Activated CD4-positive, alpha-beta T cell treated with anti-CD3 and anti-CD28 coated beads, Interleukin-10, Interleukin-2, amounts not matched to agents 100 ng/mL and 50 ng/mL, durations not matched to agents 16 hours and 8 hours (primary cell): ENCODE measurements at regions not wholly inside any gene's neighbourhood (a gene's known extent, or its start where the extent isn't known, plus 50 kb on each side); places are given as distances from the start of the nearest gene placed in this dataset.
A peak's percentile ranks its signal among the peaks of the same experiment; 100 is the strongest.

Experiments used
- DNase-seq: peaks from one replicate; pipeline ENCODE4 v3.0.0-alpha.2; 2020

GRCh38 chr6:105482227-105482844 lies 79.5 kb upstream of the PREP start:
- DNase-seq = peak; percentile 33

- DNase-seq = no peak
These were observed 74.1 kb upstream of the PREP start for GRCh38 chr6:105476978-105477377.

- no peak for DNase-seq
These were observed 71.4 kb upstream of the PREP start for GRCh38 chr6:105474234-105474633.

DNA sequence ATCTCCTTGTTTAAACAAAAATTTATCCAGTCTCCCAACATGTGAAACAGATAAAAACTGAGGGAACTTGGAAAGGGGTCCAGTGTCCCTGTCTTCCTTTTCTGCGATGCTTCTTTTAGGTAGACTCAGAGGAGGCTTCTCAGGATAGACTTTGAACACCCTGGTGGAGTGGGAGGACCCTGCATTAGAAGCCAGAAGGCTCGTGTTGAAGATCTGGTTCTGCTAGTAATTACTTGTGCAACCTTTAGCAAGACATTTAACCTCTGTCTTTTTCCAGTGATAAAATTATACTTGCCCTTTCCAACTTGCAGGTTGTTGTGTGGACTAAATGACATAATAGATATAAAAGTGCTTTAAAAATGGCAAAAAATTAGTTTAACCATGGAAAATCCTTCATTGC lies 67.1 kb upstream of the PREP start:
- no peak for DNase-seq

DNA sequence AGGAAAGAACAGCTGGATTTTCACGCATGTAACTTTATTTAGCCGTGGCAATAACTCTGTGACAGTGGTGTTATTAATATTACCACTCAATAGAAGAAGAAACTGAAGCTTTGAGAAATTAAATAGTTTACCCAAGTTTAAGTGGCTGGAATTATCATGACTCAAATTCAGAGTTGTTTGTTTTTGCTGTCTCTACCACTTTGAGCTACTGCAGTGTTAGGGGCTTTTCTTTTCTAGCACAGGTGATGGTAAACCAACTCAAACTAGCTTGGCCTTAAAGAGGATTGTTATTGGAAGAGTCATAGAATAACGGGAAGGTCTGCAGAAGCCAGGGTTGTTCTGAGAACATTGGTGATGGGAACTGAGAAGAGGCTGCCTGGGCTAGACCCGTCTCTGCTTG lies 66.0 kb upstream of the PREP start:
- no peak for DNase-seq

DNA sequence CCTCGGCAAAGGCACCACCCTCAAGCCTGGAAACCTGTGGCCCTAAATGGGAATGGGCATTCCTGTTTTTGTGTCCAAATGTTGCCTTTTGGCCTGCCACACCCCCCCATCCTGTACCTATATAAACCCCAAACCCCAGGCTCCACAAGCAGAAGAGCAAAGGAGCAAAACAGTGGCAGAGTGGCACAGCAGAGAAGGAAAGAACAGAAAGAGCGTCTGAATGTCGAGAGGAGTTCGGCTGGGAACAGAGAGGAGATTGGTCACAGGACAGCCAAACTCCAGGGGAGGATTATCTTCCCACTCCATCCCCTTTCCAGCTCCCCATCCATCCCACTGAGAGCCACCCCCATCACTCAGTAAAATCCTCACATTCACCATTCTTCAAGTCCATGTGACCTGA lies 58.0 kb upstream of the PREP start:
- no peak for DNase-seq

- peak; percentile 34 for DNase-seq
These were observed 57.0 kb upstream of the PREP start for GRCh38 chr6:105459864-105460263.

- peak; percentile 91 for DNase-seq
These were observed 56.2 kb upstream of the PREP start for GRCh38 chr6:105459049-105459448.

- peak; percentile 53 for DNase-seq
These were observed 55.7 kb upstream of the PREP start for GRCh38 chr6:105458551-105458950.

DNA sequence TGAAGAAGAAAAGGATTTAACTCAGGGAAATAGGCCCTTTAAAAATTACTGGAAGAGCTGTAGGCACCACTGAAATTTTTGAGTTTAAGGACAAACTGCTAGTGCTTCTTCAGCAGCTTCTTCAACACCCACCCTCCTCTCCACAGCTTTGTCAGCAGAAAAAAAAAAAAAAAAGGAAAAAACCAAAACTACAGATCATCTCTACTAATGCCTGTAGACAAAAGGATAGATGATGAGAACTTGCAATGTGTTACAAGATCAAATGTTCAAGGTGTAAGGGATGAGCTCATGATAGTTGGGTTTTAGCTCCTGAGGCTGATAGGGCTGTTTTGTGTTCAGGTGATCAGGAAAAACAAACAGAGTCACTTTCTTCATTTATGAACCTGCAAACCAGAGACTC lies 55.2 kb upstream of the PREP start:
- no peak for DNase-seq

DNA sequence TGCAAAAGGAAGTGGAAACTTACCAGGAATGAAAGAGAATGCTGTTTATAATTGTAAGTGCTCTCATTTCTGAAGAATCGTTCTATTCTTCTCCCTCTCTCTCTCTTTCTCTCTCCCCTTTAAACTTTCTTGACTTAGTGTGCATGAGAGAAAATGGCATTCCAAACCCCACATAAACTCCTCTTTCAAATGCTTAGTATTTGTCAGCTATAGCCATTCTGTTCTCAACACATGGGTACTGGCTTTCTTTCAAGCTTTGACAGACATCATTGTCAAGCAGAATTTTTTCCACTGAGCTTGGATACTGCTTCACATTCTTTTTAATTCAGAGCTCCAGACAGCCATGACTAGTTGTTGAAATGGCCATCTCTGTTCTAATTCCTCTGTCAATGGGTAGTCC lies 51.1 kb upstream of the PREP start:
- DNase-seq = no peak

DNA sequence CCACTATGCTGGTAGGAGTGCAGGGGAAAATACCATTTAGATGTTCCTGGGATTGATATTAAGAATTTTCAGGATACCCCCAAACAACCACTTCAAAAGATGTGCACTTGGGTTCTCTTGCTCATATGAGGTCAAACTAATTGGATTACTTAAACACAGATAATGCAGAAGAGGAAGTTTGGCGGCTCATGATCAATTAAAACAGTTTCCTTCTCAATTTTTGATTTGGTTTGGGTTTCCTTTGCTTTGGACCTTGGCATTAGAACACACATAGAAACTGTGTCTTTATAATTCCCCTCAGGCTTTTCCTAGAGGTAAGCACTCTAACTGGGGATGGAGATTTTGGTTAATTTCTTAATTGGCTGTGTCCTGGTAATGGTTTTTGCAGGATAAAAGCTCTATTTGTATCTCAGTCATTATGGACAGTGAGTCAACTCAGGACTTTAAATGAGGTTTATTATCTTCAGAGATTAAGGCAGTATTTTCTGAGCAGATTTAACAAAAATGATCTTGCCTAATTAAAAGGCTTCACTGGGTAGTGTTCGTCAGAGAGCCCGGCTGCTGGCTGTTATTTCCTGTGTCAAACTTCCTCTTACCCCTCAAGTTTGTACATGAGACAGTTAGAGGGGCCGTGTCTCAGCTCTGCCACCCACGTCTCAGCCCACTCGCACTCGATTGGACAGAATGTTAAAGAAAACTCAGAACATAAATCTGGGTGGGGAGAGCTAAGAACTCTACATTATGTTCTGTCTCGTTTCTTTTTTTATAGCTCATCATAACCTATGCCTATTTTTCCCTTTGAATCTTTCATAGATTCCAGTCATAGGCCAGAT lies 50.3 kb upstream of the PREP start:
- DNase-seq = peak; percentile 42
